H1 (cell line): ENCODE measurements at regions not wholly inside any gene's neighbourhood (a gene's known extent, or its start where the extent isn't known, plus 50 kb on each side); places are given as distances from the start of the nearest gene placed in this dataset.

Experiments used
- BRCA1 ChIP-seq: IDR thresholded peaks from 2 replicates; pipeline ENCODE4 v1.6.1; 2012; ENCODE audit warnings: low read depth, low read length, improper control_type of control experiment
- CHD2 ChIP-seq: IDR thresholded peaks from 2 replicates; pipeline ENCODE4 v1.6.1; 2012; ENCODE audit warnings: low read length, improper control_type of control experiment
- EZH2 ChIP-seq: fragments of 200-600 bp; sonication (generic); IDR thresholded peaks from 2 replicates; pipeline ENCODE4 v1.7.1; 2012; ENCODE audit warnings: low read depth, mild to moderate bottlenecking, moderate library complexity, low read length, inconsistent platforms; ENCODE audit not compliant: severe bottlenecking
- POLR2A ChIP-seq, 2 experiments: IDR thresholded peaks; 1 replicate in 1 of 2; 2 replicates in 1 of 2; pipeline ENCODE4 v1.6.1; 2011; ENCODE audit warnings: low read depth in 2 of 2, low read length in 2 of 2, mild to moderate bottlenecking in 2 of 2; ENCODE audit errors: control extremely low read depth in 1 of 2
- RAD21 ChIP-seq, 2 experiments: IDR thresholded peaks in 1 of 2; conservative IDR thresholded peaks in 1 of 2; 2 replicates each; pipeline ENCODE4 v1.6.1; 2011; ENCODE audit warnings: low read depth in 2 of 2, low read length in 2 of 2, improper control_type of control experiment in 1 of 2, inconsistent platforms in 1 of 2, mild to moderate bottlenecking in 1 of 2, moderate library complexity in 1 of 2
- SP1 ChIP-seq: IDR thresholded peaks from 2 replicates; pipeline ENCODE4 v1.6.1; 2011; ENCODE audit warnings: low read depth, low read length
- TF ChIP-seq, protein P1 (sequence below), 3 experiments: IDR thresholded peaks; 1 replicate in 2 of 3; 2 replicates in 1 of 3; pipeline versions ENCODE4 v1.5.1 to v1.6.1; 2011; ENCODE audit warnings: low read length in 3 of 3, mild to moderate bottlenecking in 3 of 3, inconsistent platforms in 2 of 3, low read depth in 1 of 3, moderate library complexity in 1 of 3; ENCODE audit not compliant: insufficient read depth in 1 of 3; ENCODE audit errors: control extremely low read depth in 1 of 3
- TF ChIP-seq, protein P2 (sequence below): IDR thresholded peaks from 2 replicates; pipeline ENCODE4 v1.6.1; 2011; ENCODE audit warnings: low read depth, mild to moderate bottlenecking, low read length; ENCODE audit not compliant: insufficient read depth

DNA sequence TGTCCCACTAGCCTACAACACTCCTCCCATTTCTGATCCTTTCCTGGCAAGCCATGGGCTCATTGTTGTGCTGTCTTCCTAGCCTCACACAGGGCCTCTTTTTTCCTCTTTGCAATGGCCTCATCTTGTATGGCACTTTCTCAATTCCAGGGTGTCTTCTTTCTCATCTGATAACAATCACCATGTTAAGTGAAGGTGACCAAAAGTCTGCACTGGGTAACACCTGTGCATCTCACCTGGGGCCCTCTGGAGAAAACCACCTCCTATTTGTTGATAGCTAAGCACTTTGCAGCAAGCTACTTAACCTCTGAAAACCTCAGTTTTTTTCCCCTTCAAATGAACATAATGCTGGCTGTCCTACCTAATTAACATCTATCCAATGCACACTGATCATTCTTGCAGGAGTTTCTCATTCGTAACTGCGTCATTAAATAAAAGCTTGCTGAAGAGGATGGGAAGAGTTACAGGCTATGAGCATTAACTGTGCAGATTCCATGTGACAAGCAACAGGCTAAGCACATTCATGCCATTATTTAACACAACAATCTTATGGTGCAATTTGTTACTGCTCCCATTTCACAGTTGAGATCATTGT lies 60.1 kb upstream of the STK32A start:
- TF ChIP-seq, protein P1, sequence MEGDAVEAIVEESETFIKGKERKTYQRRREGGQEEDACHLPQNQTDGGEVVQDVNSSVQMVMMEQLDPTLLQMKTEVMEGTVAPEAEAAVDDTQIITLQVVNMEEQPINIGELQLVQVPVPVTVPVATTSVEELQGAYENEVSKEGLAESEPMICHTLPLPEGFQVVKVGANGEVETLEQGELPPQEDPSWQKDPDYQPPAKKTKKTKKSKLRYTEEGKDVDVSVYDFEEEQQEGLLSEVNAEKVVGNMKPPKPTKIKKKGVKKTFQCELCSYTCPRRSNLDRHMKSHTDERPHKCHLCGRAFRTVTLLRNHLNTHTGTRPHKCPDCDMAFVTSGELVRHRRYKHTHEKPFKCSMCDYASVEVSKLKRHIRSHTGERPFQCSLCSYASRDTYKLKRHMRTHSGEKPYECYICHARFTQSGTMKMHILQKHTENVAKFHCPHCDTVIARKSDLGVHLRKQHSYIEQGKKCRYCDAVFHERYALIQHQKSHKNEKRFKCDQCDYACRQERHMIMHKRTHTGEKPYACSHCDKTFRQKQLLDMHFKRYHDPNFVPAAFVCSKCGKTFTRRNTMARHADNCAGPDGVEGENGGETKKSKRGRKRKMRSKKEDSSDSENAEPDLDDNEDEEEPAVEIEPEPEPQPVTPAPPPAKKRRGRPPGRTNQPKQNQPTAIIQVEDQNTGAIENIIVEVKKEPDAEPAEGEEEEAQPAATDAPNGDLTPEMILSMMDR (IDR thresholded peaks at IDR 0.05; ENCODE audit: control extremely low read depth in 1 of 3, insufficient read depth in 1 of 3, low read depth in 1 of 3, low read length in 3 of 3): no peak
- TF ChIP-seq BRCA1: no peak
- no peak for TF ChIP-seq RAD21 (IDR thresholded peaks at IDR 0.05 in 1 of 2, conservative IDR thresholded peaks at IDR 0.05 in 1 of 2; ENCODE audit: low read depth in 2 of 2, low read length in 2 of 2)
- no peak for TF ChIP-seq POLR2A (IDR thresholded peaks at IDR 0.05; ENCODE audit: control extremely low read depth in 1 of 2, low read depth in 2 of 2, low read length in 2 of 2)
- TF ChIP-seq, protein P2, sequence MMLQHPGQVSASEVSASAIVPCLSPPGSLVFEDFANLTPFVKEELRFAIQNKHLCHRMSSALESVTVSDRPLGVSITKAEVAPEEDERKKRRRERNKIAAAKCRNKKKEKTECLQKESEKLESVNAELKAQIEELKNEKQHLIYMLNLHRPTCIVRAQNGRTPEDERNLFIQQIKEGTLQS: no peak
- TF ChIP-seq SP1: no peak
- no peak for TF ChIP-seq CHD2
- TF ChIP-seq EZH2: no peak
